Kidney (tissue), 13 donors: ENCODE measurements at regions not wholly inside any gene's neighbourhood (a gene's known extent, or its start where the extent isn't known, plus 50 kb on each side); places are given as distances from the start of the nearest gene placed in this dataset.
A peak's percentile ranks its signal among the peaks of the same experiment; 100 is the strongest.

Source experiments
- DNase-seq, 5 donors: peaks; one replicate each; pipeline ENCODE4 v3.0.0-alpha.2; 2013 to 2020
- FAIRE-seq: peaks from 2 replicates; lab custom pipeline; 2012; peaks lifted over from hg19 to GRCh38; lab: Jason Lieb, UNC
- H3K27ac ChIP-seq, 2 donors: one replicate each; pipeline ENCODE4 v1.7.0; 2013; ENCODE audit warnings: low read depth in 2 of 2, low read length in 2 of 2, inconsistent platforms in 1 of 2
- H3K27me3 ChIP-seq: one replicate; pipeline ENCODE4 v1.7.1; 2013; ENCODE audit warnings: low read length, inconsistent platforms; ENCODE audit not compliant: control insufficient read depth, insufficient read depth
- H3K36me3 ChIP-seq, 3 donors: one replicate each; pipeline versions ENCODE4 v1.7.0 to v1.7.1; 2013; ENCODE audit warnings: low read length in 3 of 3, control low read depth in 1 of 3, inconsistent platforms in 1 of 3; ENCODE audit not compliant: insufficient read depth in 3 of 3, control insufficient read depth in 2 of 3
- H3K4me1 ChIP-seq, 3 donors: one replicate each; pipeline versions ENCODE4 v1.7.0 to v1.7.1; 2013; ENCODE audit warnings: low read length in 3 of 3, inconsistent platforms in 1 of 3, low read depth in 1 of 3; ENCODE audit not compliant: control insufficient read depth in 2 of 3, insufficient read depth in 2 of 3
- H3K4me3 ChIP-seq, 3 donors: one replicate each; pipeline versions ENCODE4 v1.7.0 to v1.8.1; 2013; ENCODE audit warnings: low read length in 3 of 3, control low read depth in 1 of 3, inconsistent platforms in 1 of 3
- H3K9ac ChIP-seq, 3 donors: one replicate each; pipeline versions ENCODE4 v1.7.0 to v1.7.1; 2013; ENCODE audit warnings: low read length in 3 of 3, control low read depth in 1 of 3, inconsistent platforms in 1 of 3
- H3K9me3 ChIP-seq, 3 donors: one replicate each; pipeline versions ENCODE4 v1.7.0 to v1.7.1; 2013; ENCODE audit warnings: low read length in 3 of 3, control low read depth in 1 of 3, inconsistent platforms in 1 of 3; ENCODE audit not compliant: control insufficient read depth in 2 of 3, insufficient read depth in 1 of 3
- intact Hi-C: fragments of 100-400 bp; cut with DNase I; formaldehyde crosslinking; loops from one replicate; pipeline ENCODE4 v1.11.1; 2022
- TF ChIP-seq, protein P1 (sequence below): IDR thresholded peaks from 3 replicates; pipeline ENCODE4 v1.5.1; 2012; ENCODE audit warnings: mild to moderate bottlenecking, moderate library complexity, borderline replicate concordance; ENCODE audit not compliant: insufficient read depth; ENCODE audit errors: extremely low read depth
- donor health status: control.
- donor health status: control.
- donor health status: control.
- donor health status: control.
- donor health status: control.
- donor health status: DM: yes; HTN: yes; CAD: no.
- donor health status: Normal renal cell carcinoma (clear cell type).

DNA sequence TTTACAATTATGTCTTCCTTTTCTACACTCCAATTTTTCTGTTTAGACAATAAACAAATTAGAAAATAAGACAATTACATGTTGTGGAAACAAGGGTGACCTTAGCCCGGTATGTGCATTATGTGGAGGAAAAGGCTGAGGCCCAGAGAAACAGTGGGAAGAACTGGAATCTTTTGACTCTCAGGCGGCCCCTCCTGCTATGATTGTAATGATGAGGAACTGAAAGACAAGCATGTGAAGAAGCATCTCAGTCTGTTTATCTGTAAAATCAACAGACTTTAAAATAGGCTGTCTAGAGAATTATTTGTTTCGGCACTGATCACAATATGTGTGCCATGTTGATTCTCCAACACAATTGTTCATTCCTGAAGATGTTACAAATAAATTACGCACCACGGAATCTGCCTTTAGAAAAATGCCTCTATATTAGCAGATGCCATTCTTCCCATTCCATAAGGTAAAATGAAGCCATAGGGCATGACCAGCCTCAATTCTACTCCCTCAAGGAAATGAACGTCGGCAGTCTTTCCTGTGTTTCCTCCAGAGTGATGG lies 1201.6 kb upstream of the CITED2 start:
- FAIRE-seq = no peak
- Histone ChIP-seq H3K27me3 (no peaks in the 10 kb centered on the region), H3K4me3 (no peak overlapping the region), H3K36me3 (no peaks in the 10 kb centered on the region), H3K27ac (no peak overlapping the region), H3K9ac (no peak overlapping the region), H3K4me1 (no peaks in the 10 kb centered on the region), H3K9me3 (no peaks in the 10 kb centered on the region)
- intact Hi-C loops = no loop called here
- no peak for DNase-seq
- TF ChIP-seq, protein P1, sequence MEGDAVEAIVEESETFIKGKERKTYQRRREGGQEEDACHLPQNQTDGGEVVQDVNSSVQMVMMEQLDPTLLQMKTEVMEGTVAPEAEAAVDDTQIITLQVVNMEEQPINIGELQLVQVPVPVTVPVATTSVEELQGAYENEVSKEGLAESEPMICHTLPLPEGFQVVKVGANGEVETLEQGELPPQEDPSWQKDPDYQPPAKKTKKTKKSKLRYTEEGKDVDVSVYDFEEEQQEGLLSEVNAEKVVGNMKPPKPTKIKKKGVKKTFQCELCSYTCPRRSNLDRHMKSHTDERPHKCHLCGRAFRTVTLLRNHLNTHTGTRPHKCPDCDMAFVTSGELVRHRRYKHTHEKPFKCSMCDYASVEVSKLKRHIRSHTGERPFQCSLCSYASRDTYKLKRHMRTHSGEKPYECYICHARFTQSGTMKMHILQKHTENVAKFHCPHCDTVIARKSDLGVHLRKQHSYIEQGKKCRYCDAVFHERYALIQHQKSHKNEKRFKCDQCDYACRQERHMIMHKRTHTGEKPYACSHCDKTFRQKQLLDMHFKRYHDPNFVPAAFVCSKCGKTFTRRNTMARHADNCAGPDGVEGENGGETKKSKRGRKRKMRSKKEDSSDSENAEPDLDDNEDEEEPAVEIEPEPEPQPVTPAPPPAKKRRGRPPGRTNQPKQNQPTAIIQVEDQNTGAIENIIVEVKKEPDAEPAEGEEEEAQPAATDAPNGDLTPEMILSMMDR = no peak

DNA sequence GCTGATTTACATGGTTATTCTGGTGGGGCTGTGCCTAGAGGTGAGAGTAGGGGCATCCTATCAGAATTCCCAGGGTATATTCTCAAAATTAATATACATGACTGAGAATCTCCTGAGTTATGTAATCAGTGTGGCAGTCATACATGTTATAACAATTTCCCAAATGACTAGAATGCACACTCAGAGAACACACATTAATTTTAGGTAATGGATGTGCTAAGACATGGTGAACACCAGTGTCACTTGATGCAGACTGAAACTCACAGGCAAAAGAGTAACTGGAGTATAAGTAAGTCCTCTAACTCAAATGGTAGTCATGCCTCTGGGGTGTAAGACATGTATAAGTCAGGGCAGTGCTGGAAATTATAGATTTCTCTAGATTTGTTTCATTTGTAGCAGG lies 1198.4 kb upstream of the CITED2 start:
- H3K4me1 ChIP-seq = no peaks in the 10 kb centered on the region
- no peak for DNase-seq
- no peak for FAIRE-seq
- no peak overlapping the region for H3K27ac ChIP-seq
- no peaks in the 10 kb centered on the region for H3K27me3 ChIP-seq
- H3K36me3 ChIP-seq = no peaks in the 10 kb centered on the region
- no peak overlapping the region for H3K9ac ChIP-seq
- TF ChIP-seq, protein P1 = no peak
- no peaks in the 10 kb centered on the region for H3K9me3 ChIP-seq
- intact Hi-C loops = no loop called here
- H3K4me3 ChIP-seq = no peak overlapping the region

DNA sequence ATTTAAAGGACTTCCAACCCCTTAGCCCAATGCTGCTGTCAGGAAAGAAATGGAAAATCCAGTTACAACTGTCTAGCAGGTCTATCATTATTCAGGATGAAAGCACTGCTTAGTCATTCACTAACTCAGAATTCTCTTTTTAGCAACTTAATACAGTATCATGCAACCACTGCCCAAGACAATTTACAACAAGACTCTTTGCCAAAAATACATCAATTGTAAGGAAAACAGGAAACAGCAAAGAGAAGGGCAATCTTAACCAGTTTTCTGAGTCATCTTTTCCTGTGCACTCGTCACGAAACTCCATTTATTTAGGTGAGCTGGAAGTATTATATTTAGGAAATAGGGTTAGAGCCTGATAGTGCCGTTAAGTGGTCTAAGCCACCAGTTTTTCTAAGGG lies 1197.7 kb upstream of the CITED2 start:
- Histone ChIP-seq H3K4me3 (no peak overlapping the region), H3K27me3 (no peaks in the 10 kb centered on the region), H3K27ac (no peak overlapping the region), H3K4me1 (no peaks in the 10 kb centered on the region), H3K9ac (no peak overlapping the region), H3K9me3 (no peaks in the 10 kb centered on the region), H3K36me3 (no peaks in the 10 kb centered on the region)
- TF ChIP-seq, protein P1 = no peak
- DNase-seq (peak in 1 of 5 donors; percentile 32), FAIRE-seq (no peak)
- intact Hi-C loops = no loop called here

DNA sequence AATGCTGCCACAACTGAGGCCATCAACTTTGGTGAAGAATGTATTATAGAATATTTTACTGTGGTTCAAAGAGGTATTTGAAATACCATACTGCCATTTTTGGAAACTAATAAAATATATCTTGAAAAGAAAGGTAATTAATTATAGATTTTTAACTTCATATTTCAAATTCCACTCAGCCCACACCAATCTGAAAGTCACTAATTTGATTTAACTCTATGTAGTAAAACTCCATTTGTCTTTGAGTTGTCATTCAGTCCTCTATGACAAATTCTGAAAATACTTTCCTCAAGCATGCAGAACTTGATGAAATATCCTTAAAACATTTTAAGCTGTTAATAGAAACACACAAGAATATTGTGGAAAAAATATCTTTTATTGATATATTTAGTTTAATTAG lies 1196.7 kb upstream of the CITED2 start:
- Histone ChIP-seq H3K9ac (no peak overlapping the region), H3K27me3 (no peaks in the 10 kb centered on the region), H3K36me3 (no peaks in the 10 kb centered on the region), H3K27ac (no peak overlapping the region), H3K4me1 (no peaks in the 10 kb centered on the region), H3K4me3 (no peak overlapping the region), H3K9me3 (no peaks in the 10 kb centered on the region)
- no peak for DNase-seq
- TF ChIP-seq, protein P1 = no peak
- peak; percentile 8 for FAIRE-seq
- intact Hi-C loops = no loop called here
